HCT116 (cell line): ENCODE measurements at regions not wholly inside any gene's neighbourhood (a gene's known extent, or its start where the extent isn't known, plus 50 kb on each side); places are given as distances from the start of the nearest gene placed in this dataset.

Experiments
- CTCF ChIP-seq, 3 experiments: fragments of 200-600 bp in 1 of 3; sonication (generic) in 1 of 3; IDR thresholded peaks in 2 of 3; conservative IDR thresholded peaks in 1 of 3; 2 replicates each; pipeline ENCODE4 v1.5.1; 2012 to 2017; ENCODE audit warnings: low read depth in 2 of 3, low read length in 2 of 3, antibody characterized with exemption in 1 of 3, borderline replicate concordance in 1 of 3, control low read depth in 1 of 3, mild to moderate bottlenecking in 1 of 3, mixed read lengths in 1 of 3, mixed run types in 1 of 3, moderate library complexity in 1 of 3; ENCODE audit not compliant: insufficient read depth in 1 of 3
- EZH2phosphoT487 ChIP-seq: fragments of 200-600 bp; IDR thresholded peaks from 2 replicates; pipeline ENCODE4 v1.6.1; 2018; ENCODE audit warnings: antibody characterized with exemption, borderline replicate concordance
- SP1 ChIP-seq: IDR thresholded peaks from 2 replicates; pipeline ENCODE4 v1.6.1; 2012; ENCODE audit warnings: low read depth
- TCF7L2 ChIP-seq: IDR thresholded peaks from 2 replicates; pipeline ENCODE4 v1.7.0; 2011; ENCODE audit warnings: borderline replicate concordance, inconsistent platforms; ENCODE audit not compliant: insufficient read depth, insufficient read length; ENCODE audit errors: extremely low read depth

GRCh38 chr1:245023222-245023621, 131.6 kb upstream of the KIF26B start:
- no peak for TF ChIP-seq CTCF (IDR thresholded peaks at IDR 0.05 in 2 of 3, conservative IDR thresholded peaks at IDR 0.05 in 1 of 3; ENCODE audit: borderline replicate concordance in 1 of 3, insufficient read depth in 1 of 3, low read depth in 2 of 3, low read length in 2 of 3)
- TF ChIP-seq TCF7L2, result no peak
- TF ChIP-seq EZH2phosphoT487, result no peak
- no peak for TF ChIP-seq SP1
